Stimulated activated CD4-positive, alpha-beta T cell treated with anti-CD3 and anti-CD28 coated beads, TNF-alpha, amount 100 ng/mL, for 48 hours (primary cell): ENCODE measurements at regions not wholly inside any gene's neighbourhood (a gene's known extent, or its start where the extent isn't known, plus 50 kb on each side); places are given as distances from the start of the nearest gene placed in this dataset.

Experiments used
- DNase-seq, 3 donors: peaks; one replicate each; pipeline ENCODE4 v3.0.0-alpha.2; 2020; ENCODE audit warnings: low read depth in 3 of 3

- no peak for DNase-seq
Observed at GRCh38 chr5:164351245-164351834, 845.9 kb downstream of the MAT2B start.

GRCh38 chr5:164352695-164353094, 847.3 kb downstream of the MAT2B start:
- DNase-seq: no peak

- DNase-seq: no peak
Observed at GRCh38 chr5:164353155-164353554, 847.7 kb downstream of the MAT2B start.

- no peak for DNase-seq
Observed at GRCh38 chr5:164354139-164354751, 848.8 kb downstream of the MAT2B start.

GRCh38 chr5:164355267-164355830, 849.9 kb downstream of the MAT2B start:
- DNase-seq: no peak

- no peak for DNase-seq
Observed at GRCh38 chr5:164356790-164357189, 851.4 kb downstream of the MAT2B start.

- no peak for DNase-seq
Observed at GRCh38 chr5:164357395-164358033, 852.1 kb downstream of the MAT2B start.

- DNase-seq: no peak
Observed at GRCh38 chr5:164358531-164359259, 853.3 kb downstream of the MAT2B start.

GRCh38 chr5:164359260-164360255, 854.1 kb downstream of the MAT2B start:
- no peak for DNase-seq

GRCh38 chr5:164360589-164360988, 855.2 kb downstream of the MAT2B start:
- no peak for DNase-seq

GRCh38 chr5:164361986-164362385, 856.6 kb downstream of the MAT2B start:
- DNase-seq: no peak

- DNase-seq: no peak
Observed at GRCh38 chr5:164362835-164363234, 857.4 kb downstream of the MAT2B start.

GRCh38 chr5:164364237-164365208, 859.1 kb downstream of the MAT2B start:
- no peak for DNase-seq

- no peak for DNase-seq
Observed at GRCh38 chr5:164370841-164371240, 865.4 kb downstream of the MAT2B start.

- DNase-seq: no peak
Observed at GRCh38 chr5:164372892-164373291, 867.5 kb downstream of the MAT2B start.

GRCh38 chr5:164373876-164374275, 868.5 kb downstream of the MAT2B start:
- DNase-seq: no peak

GRCh38 chr5:164375051-164375450, 869.6 kb downstream of the MAT2B start:
- no peak for DNase-seq

GRCh38 chr5:164376843-164377242, 871.4 kb downstream of the MAT2B start:
- DNase-seq: no peak

GRCh38 chr5:164377746-164378145, 872.3 kb downstream of the MAT2B start:
- no peak for DNase-seq

GRCh38 chr5:164383662-164384061, 878.2 kb downstream of the MAT2B start:
- DNase-seq: no peak
